ENCODE measurements at regions not wholly inside any gene's neighbourhood (a gene's known extent, or its start where the extent isn't known, plus 50 kb on each side); places are given as distances from the start of the nearest gene placed in this dataset.

GRCh38 chr12:107447336-107447735, 238.3 kb upstream of the PWP1 start:
- TF ChIP-seq CTCF (conservative IDR thresholded peaks at IDR 0.05) = no peak
- DNase-seq (ENCODE audit: extremely low spot score, unreplicated experiment) = no peak
- H3K27me3 Mint-ChIP-seq = peaks cover 2% of the 10 kb centered on the region
- H3K4me3 Mint-ChIP-seq = no peak overlapping the region
- peaks cover 5% of the 10 kb centered on the region for H3K9me3 Mint-ChIP-seq
- no peaks in the 10 kb centered on the region for H3K36me3 Mint-ChIP-seq
- peaks cover 17% of the 10 kb centered on the region for H3K4me1 Mint-ChIP-seq (ENCODE audit: unreplicated experiment)
- no peak overlapping the region for H3K27ac Mint-ChIP-seq

DNA sequence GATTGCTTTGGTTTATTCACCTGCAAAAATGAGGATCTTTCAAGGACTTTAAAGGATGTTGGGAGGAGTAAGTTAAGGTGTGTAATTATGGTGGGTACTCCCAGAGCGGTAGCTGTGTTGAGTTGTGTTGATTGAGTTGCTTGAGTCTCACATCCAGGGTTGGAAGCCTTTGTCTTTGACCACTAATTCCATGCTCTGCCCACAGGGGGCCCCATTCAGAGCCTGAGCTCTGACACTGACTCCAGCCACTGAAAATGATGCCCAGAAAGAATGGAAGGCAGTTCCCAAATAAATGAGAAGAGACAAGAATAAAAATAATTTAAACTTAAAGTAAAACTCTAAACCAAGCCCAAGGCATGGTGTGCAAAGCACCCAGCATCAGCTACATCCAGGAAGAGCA, 237.4 kb upstream of the PWP1 start:
- no peak overlapping the region for H3K27ac Mint-ChIP-seq
- H3K4me3 Mint-ChIP-seq = no peak overlapping the region
- peaks cover 4% of the 10 kb centered on the region for H3K9me3 Mint-ChIP-seq
- H3K27me3 Mint-ChIP-seq = peaks cover 2% of the 10 kb centered on the region
- H3K36me3 Mint-ChIP-seq = no peaks in the 10 kb centered on the region
- no peak for DNase-seq (ENCODE audit: extremely low spot score, unreplicated experiment)
- peak; percentile 62 for TF ChIP-seq CTCF (conservative IDR thresholded peaks at IDR 0.05)
- peaks cover 17% of the 10 kb centered on the region for H3K4me1 Mint-ChIP-seq (ENCODE audit: unreplicated experiment)

GRCh38 chr12:107449891-107450290, 235.7 kb upstream of the PWP1 start:
- DNase-seq (ENCODE audit: extremely low spot score, unreplicated experiment) = no peak
- no peak for TF ChIP-seq CTCF (conservative IDR thresholded peaks at IDR 0.05)
- Mint-ChIP-seq H3K4me3 (no peak overlapping the region), H3K36me3 (no peaks in the 10 kb centered on the region), H3K27ac (no peak overlapping the region), H3K4me1 (ENCODE audit: unreplicated experiment) (peaks cover 17% of the 10 kb centered on the region), H3K9me3 (no peaks in the 10 kb centered on the region), H3K27me3 (peaks cover 2% of the 10 kb centered on the region)

- Mint-ChIP-seq H3K9me3 (no peaks in the 10 kb centered on the region), H3K36me3 (no peaks in the 10 kb centered on the region), H3K4me3 (peak overlapping the region; percentile 42), H3K27ac (no peak overlapping the region), H3K4me1 (ENCODE audit: unreplicated experiment) (peaks cover 17% of the 10 kb centered on the region), H3K27me3 (peaks cover 2% of the 10 kb centered on the region)
- DNase-seq (ENCODE audit: extremely low spot score, unreplicated experiment) = no peak
- no peak for TF ChIP-seq CTCF (conservative IDR thresholded peaks at IDR 0.05)
Measured at GRCh38 chr12:107450541-107450940, 235.1 kb upstream of the PWP1 start.

DNA sequence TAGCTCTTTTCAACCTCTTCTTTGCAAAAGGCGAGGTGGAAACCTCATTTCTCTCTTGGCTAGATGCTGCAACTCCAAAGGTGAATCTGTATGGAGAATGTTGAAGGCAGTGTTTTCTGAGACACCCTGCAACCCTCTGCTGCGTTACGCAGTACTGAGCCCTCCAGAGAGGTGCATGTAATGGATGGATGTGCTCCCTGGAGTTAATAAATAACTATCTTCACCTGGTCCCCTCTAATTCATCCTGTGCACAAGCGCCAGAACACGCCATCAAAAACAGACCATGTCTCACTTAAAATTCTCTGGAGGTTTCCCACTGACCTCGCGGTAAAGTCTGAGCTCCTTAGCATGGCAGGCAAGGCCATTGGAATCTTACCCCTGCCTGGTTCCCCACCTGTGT, 234.4 kb upstream of the PWP1 start:
- DNase-seq (ENCODE audit: extremely low spot score, unreplicated experiment) = no peak
- Mint-ChIP-seq H3K4me1 (ENCODE audit: unreplicated experiment) (peaks cover 17% of the 10 kb centered on the region), H3K9me3 (no peaks in the 10 kb centered on the region), H3K36me3 (no peaks in the 10 kb centered on the region), H3K4me3 (no peak overlapping the region), H3K27ac (no peak overlapping the region), H3K27me3 (peaks cover 2% of the 10 kb centered on the region)
- TF ChIP-seq CTCF (conservative IDR thresholded peaks at IDR 0.05) = no peak

Measured in type B pancreatic cell (in vitro differentiated cells).